Gastrocnemius medialis (tissue), 4 donors: ENCODE measurements at regions not wholly inside any gene's neighbourhood (a gene's known extent, or its start where the extent isn't known, plus 50 kb on each side); places are given as distances from the start of the nearest gene placed in this dataset.

Experiments used
- POLR2A ChIP-seq, 2 donors: fragments of 450-650 bp; IDR thresholded peaks; one replicate each; pipeline ENCODE4 v1.6.1; 2017; ENCODE audit warnings: antibody characterized with exemption in 2 of 2, mild to moderate bottlenecking in 2 of 2, moderate library complexity in 2 of 2
- TF ChIP-seq, protein P1 (sequence below), 5 experiments: fragments of 450-650 bp in 3 of 5; fragments of 200-600 bp in 2 of 5; sonication (generic) in 2 of 5; IDR thresholded peaks in 4 of 5; conservative IDR thresholded peaks in 1 of 5; 1 replicate in 4 of 5; 2 replicates in 1 of 5; pipeline ENCODE4 v1.5.1; 2016 to 2019; ENCODE audit warnings: antibody characterized with exemption in 5 of 5, mild to moderate bottlenecking in 3 of 5, moderate library complexity in 3 of 5

DNA sequence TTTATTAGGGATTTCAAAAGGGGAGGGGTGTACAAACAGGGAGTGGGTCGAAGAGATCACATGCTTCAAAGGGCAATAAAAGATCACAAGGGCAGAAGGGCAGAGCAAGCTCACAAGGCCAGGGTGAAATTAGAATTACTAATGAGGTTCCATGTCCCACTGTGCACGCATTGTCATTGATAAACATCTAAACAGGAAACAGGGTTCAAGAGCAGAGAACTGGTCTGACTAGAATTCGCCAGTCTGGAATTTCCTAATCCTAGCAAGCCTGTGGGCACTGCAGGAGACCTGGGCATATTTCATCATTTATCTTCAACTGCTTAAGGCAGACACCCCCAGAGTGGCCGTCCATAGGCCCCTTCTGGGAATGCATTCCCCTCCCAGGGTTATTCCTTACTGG lies 408.2 kb downstream of the ZNF804A start:
- TF ChIP-seq POLR2A (IDR thresholded peaks at IDR 0.05): no peak
- TF ChIP-seq, protein P1, sequence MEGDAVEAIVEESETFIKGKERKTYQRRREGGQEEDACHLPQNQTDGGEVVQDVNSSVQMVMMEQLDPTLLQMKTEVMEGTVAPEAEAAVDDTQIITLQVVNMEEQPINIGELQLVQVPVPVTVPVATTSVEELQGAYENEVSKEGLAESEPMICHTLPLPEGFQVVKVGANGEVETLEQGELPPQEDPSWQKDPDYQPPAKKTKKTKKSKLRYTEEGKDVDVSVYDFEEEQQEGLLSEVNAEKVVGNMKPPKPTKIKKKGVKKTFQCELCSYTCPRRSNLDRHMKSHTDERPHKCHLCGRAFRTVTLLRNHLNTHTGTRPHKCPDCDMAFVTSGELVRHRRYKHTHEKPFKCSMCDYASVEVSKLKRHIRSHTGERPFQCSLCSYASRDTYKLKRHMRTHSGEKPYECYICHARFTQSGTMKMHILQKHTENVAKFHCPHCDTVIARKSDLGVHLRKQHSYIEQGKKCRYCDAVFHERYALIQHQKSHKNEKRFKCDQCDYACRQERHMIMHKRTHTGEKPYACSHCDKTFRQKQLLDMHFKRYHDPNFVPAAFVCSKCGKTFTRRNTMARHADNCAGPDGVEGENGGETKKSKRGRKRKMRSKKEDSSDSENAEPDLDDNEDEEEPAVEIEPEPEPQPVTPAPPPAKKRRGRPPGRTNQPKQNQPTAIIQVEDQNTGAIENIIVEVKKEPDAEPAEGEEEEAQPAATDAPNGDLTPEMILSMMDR (IDR thresholded peaks at IDR 0.05 in 4 of 5, conservative IDR thresholded peaks at IDR 0.05 in 1 of 5): no peak
